HCT116 (cell line): ENCODE measurements at regions not wholly inside any gene's neighbourhood (a gene's known extent, or its start where the extent isn't known, plus 50 kb on each side); places are given as distances from the start of the nearest gene placed in this dataset.

Experiments
- ATAC-seq: fragments of 200-7000 bp; cut with Tn5 transposase; 2 replicates; pipeline ENCODE4 v1.9.1; 2020; ENCODE audit warnings: mild to moderate bottlenecking, moderate library complexity
- BruUV-seq: library from RNA; stranded (reverse); fragments of 400-500 nt; replicated peaks from 2 replicates; lab custom pipeline; 2021; lab: Mats Ljungman, UMichigan
- CTCF ChIA-PET: fragments of 300-600 bp; sonication (Branson Sonifier 250); formaldehyde crosslinking; loops from one replicate; lab custom pipeline; 2021; ENCODE audit warnings: antibody characterized with exemption; lab: Charles Lee
- POLR2A ChIA-PET: fragments of 300-600, 350-600 bp; sonication (Branson Sonifier 250); formaldehyde crosslinking; loops from one replicate; lab custom pipeline; 2021; ENCODE audit warnings: antibody characterized with exemption; lab: Charles Lee
- RAD21 ChIA-PET, 2 experiments: fragments of 300-600 bp; sonication (Branson Sonifier 250); formaldehyde crosslinking; loops; one replicate each; lab custom pipeline; 2023; ENCODE audit warnings: low total read pairs in 2 of 2; ENCODE audit not compliant: uncharacterized antibody in 2 of 2, unreplicated experiment in 2 of 2, low non-redundant PET in 1 of 2; lab: Charles Lee
- DNase-seq: peaks from one replicate; pipeline ENCODE4 v3.0.0-alpha.2; 2010; ENCODE audit warnings: low read depth, low spot score
- H2AFZ ChIP-seq: fragments of 200-600 bp; shearing (Covaris generic), sonication (generic); 2 replicates; pipeline ENCODE4 v1.6.1; 2017; ENCODE audit warnings: low read depth, mixed run types, mixed read lengths, antibody characterized with exemption, low read length; ENCODE audit not compliant: poor library complexity, severe bottlenecking
- H3K27ac ChIP-seq: 2 replicates; pipeline ENCODE4 v1.5.1; 2012; ENCODE audit warnings: low read depth, low read length
- H3K27me3 ChIP-seq: fragments of 200-600 bp; sonication (generic); 2 replicates; pipeline ENCODE4 v1.6.1; 2016; ENCODE audit warnings: mixed run types, low read length, mixed read lengths; ENCODE audit not compliant: insufficient read depth
- H3K36me3 ChIP-seq, 2 experiments: fragments of 200-500 bp in 1 of 2; fragments of 200-600 bp in 1 of 2; sonication (Bioruptor generic) in 1 of 2; sonication (generic) in 1 of 2; 2 replicates each; pipeline versions ENCODE4 v1.5.1 to v1.6.1; 2014 to 2016; ENCODE audit warnings: low read length in 2 of 2, inconsistent platforms in 1 of 2, mixed read lengths in 1 of 2, mixed run types in 1 of 2; ENCODE audit not compliant: insufficient read depth in 2 of 2, control insufficient read depth in 1 of 2
- H3K4me1 ChIP-seq, 2 experiments: fragments of 200-600 bp in 1 of 2; sonication (generic) in 1 of 2; 2 replicates each; pipeline versions ENCODE4 v1.5.1 to v1.6.1; 2012 to 2017; ENCODE audit warnings: low read length in 2 of 2, inconsistent platforms in 1 of 2, mild to moderate bottlenecking in 1 of 2, mixed read lengths in 1 of 2, mixed run types in 1 of 2, moderate library complexity in 1 of 2; ENCODE audit not compliant: insufficient read depth in 2 of 2, control insufficient read depth in 1 of 2
- H3K4me2 ChIP-seq: fragments of 200-600 bp; sonication (generic); 2 replicates; pipeline ENCODE4 v1.6.1; 2017; ENCODE audit warnings: mixed run types, low read length, mixed read lengths
- H3K4me3 ChIP-seq, 2 experiments: fragments of 200-600 bp in 1 of 2; sonication (generic) in 1 of 2; replicated peaks in 1 of 2; 2 replicates each; pipeline ENCODE4 v1.5.1; 2011 to 2016; ENCODE audit warnings: low read length in 2 of 2, control low read depth in 1 of 2, low read depth in 1 of 2, mild to moderate bottlenecking in 1 of 2, mixed read lengths in 1 of 2, mixed run types in 1 of 2
- H3K79me2 ChIP-seq: fragments of 200-600 bp; sonication (generic); 2 replicates; pipeline ENCODE4 v1.6.1; 2017; ENCODE audit warnings: mild to moderate bottlenecking, mixed run types, low read length, moderate library complexity, mixed read lengths; ENCODE audit not compliant: insufficient read depth
- H3K9ac ChIP-seq: fragments of 200-600 bp; sonication (generic); 2 replicates; pipeline ENCODE4 v1.6.1; 2016; ENCODE audit warnings: low read length, mixed read lengths
- H3K9me2 ChIP-seq: fragments of 200-600 bp; sonication (generic), shearing (Covaris generic); 2 replicates; pipeline ENCODE4 v1.6.1; 2017; ENCODE audit warnings: mixed run types, mild to moderate bottlenecking, moderate library complexity; ENCODE audit not compliant: insufficient read depth
- H3K9me3 ChIP-seq, 2 experiments: fragments of 200-500 bp in 1 of 2; fragments of 200-600 bp in 1 of 2; sonication (Bioruptor generic) in 1 of 2; sonication (generic) in 1 of 2; 2 replicates each; pipeline ENCODE4 v1.6.1; 2014 to 2017; ENCODE audit warnings: low read length in 2 of 2, mixed read lengths in 2 of 2, inconsistent platforms in 1 of 2, low read depth in 1 of 2, mild to moderate bottlenecking in 1 of 2, mixed run types in 1 of 2, moderate library complexity in 1 of 2; ENCODE audit not compliant: control insufficient read depth in 1 of 2, insufficient read depth in 1 of 2
- H4K20me1 ChIP-seq: fragments of 200-600 bp; sonication (generic), shearing (Covaris generic); 2 replicates; pipeline ENCODE4 v1.6.1; 2017; ENCODE audit warnings: mixed run types, mild to moderate bottlenecking, moderate library complexity; ENCODE audit not compliant: insufficient read depth
- ELF1 ChIP-seq: IDR thresholded peaks from 2 replicates; pipeline ENCODE4 v1.6.1; 2012; ENCODE audit warnings: low read depth, borderline replicate concordance
- EZH2 ChIP-seq: fragments of 200-600 bp; sonication (generic); IDR thresholded peaks from 2 replicates; pipeline ENCODE4 v1.6.1; 2017; ENCODE audit warnings: antibody characterized with exemption, mixed run types
- SP1 ChIP-seq: IDR thresholded peaks from 2 replicates; pipeline ENCODE4 v1.6.1; 2012; ENCODE audit warnings: low read depth
- SRF ChIP-seq: IDR thresholded peaks from 2 replicates; pipeline ENCODE4 v1.6.1; 2012; ENCODE audit warnings: low read depth
- ZFX ChIP-seq: fragments of 450-650 bp; IDR thresholded peaks from 2 replicates; pipeline ENCODE4 v1.6.1; 2017
- ZNF274 ChIP-seq: fragments of 200-500 bp; sonication (Bioruptor generic); IDR thresholded peaks from 2 replicates; pipeline ENCODE4 v1.6.1; 2014; ENCODE audit warnings: mild to moderate bottlenecking, low read depth, low read length, inconsistent platforms
- intact Hi-C: fragments of 100-400 bp; cut with micrococcal nuclease; formaldehyde crosslinking; loops from 2 replicates; pipeline ENCODE4 v1.10.0; 2022
- TF ChIP-seq, protein P1 (sequence below): IDR thresholded peaks from 2 replicates; pipeline ENCODE4 v1.6.1; 2012

DNA sequence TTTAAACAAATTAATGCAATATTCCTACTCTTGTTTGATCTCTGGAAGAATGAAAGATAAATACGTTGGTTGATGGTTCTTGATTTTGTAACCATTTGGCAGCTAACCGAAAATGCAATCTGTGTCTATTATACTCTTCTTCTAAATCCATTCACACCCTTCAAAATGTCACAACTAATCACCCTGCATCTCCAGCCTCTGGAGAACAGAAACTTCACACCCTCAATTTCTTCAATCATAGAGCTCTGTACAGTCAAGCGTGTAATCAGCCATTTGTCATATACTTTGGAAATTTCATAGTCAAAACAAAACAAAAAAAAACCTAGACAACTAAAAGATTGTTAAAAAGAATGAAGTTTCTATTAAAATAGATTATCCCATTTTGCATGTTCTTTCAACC lies 1482.3 kb upstream of the LRRTM1 start:
- no TSS peak for BruUV-seq
- TF ChIP-seq ZNF274 (no peak), ZFX (no peak), EZH2 (no peak), SP1 (no peak)
- POLR2A ChIA-PET, result no interaction called here

DNA sequence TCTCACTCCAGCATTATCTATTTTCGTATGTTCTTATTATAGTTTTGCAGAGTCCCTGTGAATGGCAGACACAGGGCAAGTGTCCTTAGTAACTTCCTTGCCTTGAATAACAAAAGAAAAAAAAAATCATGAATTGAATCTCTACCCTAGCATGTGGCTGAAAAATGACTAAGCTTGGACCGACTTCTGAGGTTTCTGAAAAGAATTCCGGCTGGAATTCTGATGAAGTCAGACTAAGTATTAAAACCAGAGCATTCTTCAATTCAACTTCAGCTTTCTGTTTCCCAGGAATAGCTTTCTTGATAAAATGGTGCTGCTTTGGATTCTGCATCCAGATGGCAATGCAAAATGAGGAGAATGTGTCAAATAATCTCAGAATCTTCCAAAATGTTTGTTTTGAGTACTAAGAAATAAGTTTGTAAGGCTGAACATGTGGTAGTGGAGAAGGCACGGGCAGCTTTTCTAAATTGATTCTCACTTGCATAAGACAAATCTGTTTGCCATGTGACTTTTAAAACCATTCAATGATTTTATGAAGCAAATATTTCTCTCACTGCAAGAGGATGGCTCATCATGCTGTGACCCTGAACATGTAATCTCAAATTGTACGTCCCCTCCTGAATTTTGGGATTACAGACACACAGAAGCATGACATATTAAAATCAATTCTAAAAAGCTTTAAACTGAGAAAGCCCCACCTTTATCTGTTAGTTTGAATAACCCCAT lies 1462.8 kb upstream of the LRRTM1 start:
- Histone ChIP-seq H3K9me3 (no peaks in the 10 kb centered on the region), H4K20me1 (no peaks in the 10 kb centered on the region), H3K4me1 (no peaks in the 10 kb centered on the region), H3K36me3 (no peaks in the 10 kb centered on the region), H3K4me3 (no peak overlapping the region), H3K9ac (no peak overlapping the region), H2AFZ (no peak overlapping the region), H3K4me2 (no peak overlapping the region), H3K9me2 (no peaks in the 10 kb centered on the region), H3K79me2 (no peaks in the 10 kb centered on the region), H3K27me3 (no peaks in the 10 kb centered on the region), H3K27ac (no peak overlapping the region)
- POLR2A ChIA-PET, result no interaction called here
- intact Hi-C loops, result no loop called here
- ATAC-seq, result no peak
- DNase-seq, result no peak
- no peak for TF ChIP-seq SRF
- no peak for TF ChIP-seq ELF1
- TF ChIP-seq, protein P1, sequence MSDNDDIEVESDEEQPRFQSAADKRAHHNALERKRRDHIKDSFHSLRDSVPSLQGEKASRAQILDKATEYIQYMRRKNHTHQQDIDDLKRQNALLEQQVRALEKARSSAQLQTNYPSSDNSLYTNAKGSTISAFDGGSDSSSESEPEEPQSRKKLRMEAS, result no peak
- CTCF ChIA-PET, result no interaction called here
- BruUV-seq, result no TSS peak
- RAD21 ChIA-PET, result no interaction called here

More for the DNA sequence above, 1482.3 kb upstream of the LRRTM1 start:
- H3K9me3 ChIP-seq, result no peaks in the 10 kb centered on the region
- ChIA-PET RAD21 (no interaction called here), CTCF (no interaction called here)
- no peaks in the 10 kb centered on the region for H3K9me2 ChIP-seq
- H4K20me1 ChIP-seq, result no peaks in the 10 kb centered on the region
- H3K4me2 ChIP-seq, result no peak overlapping the region
- H3K27ac ChIP-seq, result no peak overlapping the region
- DNase-seq (no peak), ATAC-seq (no peak)
- no peaks in the 10 kb centered on the region for H3K79me2 ChIP-seq
- no peaks in the 10 kb centered on the region for H3K27me3 ChIP-seq
- no peak overlapping the region for H3K9ac ChIP-seq
- H2AFZ ChIP-seq, result no peak overlapping the region
- H3K4me3 ChIP-seq, result no peak overlapping the region
- intact Hi-C loops, result no loop called here
- no peaks in the 10 kb centered on the region for H3K4me1 ChIP-seq
- no peaks in the 10 kb centered on the region for H3K36me3 ChIP-seq
